AG04449 (cell line): ENCODE measurements at regions not wholly inside any gene's neighbourhood (a gene's known extent, or its start where the extent isn't known, plus 50 kb on each side); places are given as distances from the start of the nearest gene placed in this dataset.

Experiments
- CTCF ChIA-PET: fragments of 350-600 bp; formaldehyde crosslinking; extraction: SDS; loops from one replicate; lab custom pipeline; 2021; ENCODE audit warnings: antibody characterized with exemption; lab: Yijun Ruan, JAX
- POLR2A ChIA-PET: fragments of 400-600, 350-600 bp; formaldehyde crosslinking; extraction: SDS; loops from one replicate; lab custom pipeline; 2020; ENCODE audit warnings: antibody characterized with exemption, inconsistent platforms; lab: Yijun Ruan, JAX
- DNase-seq: peaks from one replicate; pipeline ENCODE4 v3.0.0-alpha.2; 2010; ENCODE audit warnings: low read depth, low spot score
- H3K4me3 ChIP-seq: 2 replicates; pipeline ENCODE4 v1.5.1; 2011; ENCODE audit warnings: low read depth, mild to moderate bottlenecking, control low read depth, low read length
- TF ChIP-seq, protein P1 (sequence below): IDR thresholded peaks from one replicate; pipeline ENCODE4 v1.5.1; 2011; ENCODE audit warnings: mild to moderate bottlenecking, moderate library complexity, low read length, control low read depth, inconsistent platforms; ENCODE audit not compliant: insufficient read depth; ENCODE audit errors: missing control alignments

DNA sequence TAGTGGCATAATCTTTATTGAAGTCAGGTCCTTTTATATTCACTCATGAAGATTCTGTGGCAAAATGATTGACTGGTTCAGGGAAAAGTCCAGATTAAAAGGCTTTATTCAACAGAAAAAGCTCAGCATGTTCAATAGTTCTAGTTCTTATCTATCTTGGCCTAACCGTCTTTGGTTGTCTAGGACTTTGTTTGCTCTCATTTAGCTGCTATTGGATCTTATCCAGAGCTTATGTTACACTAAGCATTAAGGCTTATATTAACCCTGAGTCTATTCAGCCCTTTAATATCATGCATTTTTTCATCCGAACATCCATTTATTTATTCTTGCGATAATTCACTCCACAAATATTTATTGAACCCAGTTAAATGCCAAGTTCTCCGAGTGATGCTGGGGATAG lies 601.0 kb upstream of the SGO1 start:
- DNase-seq = no peak
- no peak overlapping the region for H3K4me3 ChIP-seq
- TF ChIP-seq, protein P1, sequence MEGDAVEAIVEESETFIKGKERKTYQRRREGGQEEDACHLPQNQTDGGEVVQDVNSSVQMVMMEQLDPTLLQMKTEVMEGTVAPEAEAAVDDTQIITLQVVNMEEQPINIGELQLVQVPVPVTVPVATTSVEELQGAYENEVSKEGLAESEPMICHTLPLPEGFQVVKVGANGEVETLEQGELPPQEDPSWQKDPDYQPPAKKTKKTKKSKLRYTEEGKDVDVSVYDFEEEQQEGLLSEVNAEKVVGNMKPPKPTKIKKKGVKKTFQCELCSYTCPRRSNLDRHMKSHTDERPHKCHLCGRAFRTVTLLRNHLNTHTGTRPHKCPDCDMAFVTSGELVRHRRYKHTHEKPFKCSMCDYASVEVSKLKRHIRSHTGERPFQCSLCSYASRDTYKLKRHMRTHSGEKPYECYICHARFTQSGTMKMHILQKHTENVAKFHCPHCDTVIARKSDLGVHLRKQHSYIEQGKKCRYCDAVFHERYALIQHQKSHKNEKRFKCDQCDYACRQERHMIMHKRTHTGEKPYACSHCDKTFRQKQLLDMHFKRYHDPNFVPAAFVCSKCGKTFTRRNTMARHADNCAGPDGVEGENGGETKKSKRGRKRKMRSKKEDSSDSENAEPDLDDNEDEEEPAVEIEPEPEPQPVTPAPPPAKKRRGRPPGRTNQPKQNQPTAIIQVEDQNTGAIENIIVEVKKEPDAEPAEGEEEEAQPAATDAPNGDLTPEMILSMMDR = no peak
- POLR2A ChIA-PET = no interaction called here
- CTCF ChIA-PET = no interaction called here

DNA sequence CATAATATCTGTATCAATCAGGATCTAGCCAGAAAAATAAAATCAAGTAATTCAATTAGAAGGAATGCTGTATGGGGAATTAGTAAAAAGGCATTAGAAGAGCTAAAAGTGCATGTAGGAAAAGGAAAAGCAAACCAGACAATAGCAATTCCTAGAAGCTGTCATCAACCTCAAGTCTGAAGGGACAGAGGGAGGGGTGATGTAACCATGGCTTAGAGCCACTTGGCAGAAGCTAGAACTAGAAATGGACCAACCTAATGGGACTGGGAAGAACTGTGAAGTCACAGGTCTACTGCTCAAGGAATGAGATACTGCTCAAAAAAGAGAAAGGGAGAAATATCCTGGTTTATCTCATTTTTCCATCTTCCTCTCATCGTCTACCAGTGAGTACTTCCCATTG lies 590.7 kb upstream of the SGO1 start:
- TF ChIP-seq, protein P1 = no peak
- CTCF ChIA-PET = interaction anchor here (0.6 kb wide), 1 partner anchor 15 kb away, joined by 3 read pairs; no protein-coding TSS in a partner anchor
- POLR2A ChIA-PET = no interaction called here
- no peak overlapping the region for H3K4me3 ChIP-seq
- DNase-seq = no peak

DNA sequence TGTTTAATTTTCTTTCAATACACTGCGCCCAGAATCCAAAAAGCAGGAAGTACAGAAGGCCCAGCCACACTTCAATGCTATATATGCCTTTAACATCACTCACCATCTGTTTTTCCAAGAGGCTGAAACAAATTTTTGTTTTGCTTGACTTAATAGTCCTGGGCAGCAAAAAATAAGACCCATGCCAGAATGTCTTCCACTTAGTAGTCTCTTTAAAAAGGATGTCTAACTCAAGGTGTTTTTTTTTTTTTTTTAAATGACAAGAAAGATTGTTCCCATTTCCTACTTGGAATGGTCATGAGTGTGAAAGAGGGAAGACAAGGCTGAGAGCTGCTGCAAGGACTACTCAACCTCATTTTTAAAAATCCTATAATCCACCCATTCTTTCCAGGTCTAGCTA lies 590.3 kb upstream of the SGO1 start:
- no peak for DNase-seq
- TF ChIP-seq, protein P1 = no peak
- H3K4me3 ChIP-seq = no peak overlapping the region
- ChIA-PET CTCF (interaction anchor here (0.6 kb wide), 1 partner anchor 15 kb away, joined by 3 read pairs; no protein-coding TSS in a partner anchor), POLR2A (no interaction called here)

DNA sequence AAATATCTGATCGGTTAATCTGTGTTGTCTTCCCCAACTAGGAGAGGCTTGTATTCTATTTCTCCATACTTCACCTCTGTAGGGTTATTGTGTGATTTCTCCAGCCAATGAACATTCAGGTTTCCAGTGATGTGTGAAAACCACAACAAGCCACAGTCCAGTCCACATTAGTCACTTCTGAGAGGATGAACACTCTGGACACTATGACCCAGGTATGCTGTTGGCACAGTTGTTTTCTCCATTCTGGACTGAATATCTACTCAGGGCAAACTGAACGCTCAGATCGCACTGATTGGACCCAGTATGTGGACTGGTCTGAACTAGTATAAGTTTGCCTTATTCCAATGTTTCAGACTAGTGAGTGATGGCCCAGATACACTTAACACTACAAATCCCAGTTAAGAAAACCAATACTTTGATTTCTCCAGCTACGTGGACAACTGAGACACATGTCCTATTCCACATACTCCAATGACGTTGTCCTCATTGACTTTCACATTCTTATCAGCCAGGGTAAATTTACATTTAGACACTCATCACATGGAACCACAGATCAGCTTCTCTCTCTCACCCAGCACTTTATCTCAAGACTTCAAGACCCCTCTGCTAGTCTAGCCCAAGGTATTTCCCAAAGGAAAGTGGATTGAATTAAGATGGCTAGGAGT lies 587.4 kb upstream of the SGO1 start:
- no peak overlapping the region for H3K4me3 ChIP-seq
- TF ChIP-seq, protein P1 = no peak
- ChIA-PET CTCF (no interaction called here), POLR2A (no interaction called here)
- DNase-seq = no peak

DNA sequence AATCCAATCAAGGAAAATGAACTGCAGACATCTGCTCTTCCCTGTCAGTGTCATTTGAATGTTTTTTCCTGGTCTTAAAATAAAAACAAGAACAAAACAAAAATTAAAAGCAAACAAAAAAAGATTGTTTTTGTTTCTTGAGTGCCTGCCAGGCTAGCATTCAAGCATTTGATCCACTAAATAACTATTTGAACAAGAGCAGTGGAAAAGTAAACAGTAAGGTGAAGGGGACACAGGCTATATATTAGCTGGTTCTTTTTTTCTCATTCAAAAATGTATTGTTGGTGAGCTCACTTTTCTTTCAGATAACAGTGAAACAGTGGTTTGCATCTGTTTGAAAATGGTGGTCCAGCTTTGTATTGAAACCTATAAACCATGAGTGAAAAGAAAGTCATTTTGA lies 586.9 kb upstream of the SGO1 start:
- CTCF ChIA-PET = no interaction called here

DNA sequence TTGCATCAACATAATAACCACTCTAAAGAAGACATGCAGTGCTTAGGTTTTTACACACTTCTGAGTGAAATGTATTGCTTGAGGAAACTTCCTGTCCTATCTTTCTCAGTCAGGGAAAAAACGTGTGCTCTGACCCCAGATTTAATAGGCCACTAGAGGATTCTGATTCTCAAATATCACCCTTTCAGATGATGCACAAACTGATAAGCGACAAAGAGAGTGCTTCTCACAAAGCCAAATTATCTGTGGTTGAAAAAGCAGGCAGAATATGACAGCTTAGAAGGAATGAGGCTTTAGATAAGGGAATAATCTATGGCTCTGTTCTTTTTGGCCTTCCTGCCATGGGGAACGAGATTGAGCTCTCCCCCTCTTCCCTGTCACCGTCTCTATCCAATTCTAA lies 583.4 kb upstream of the SGO1 start:
- no peak overlapping the region for H3K4me3 ChIP-seq
- ChIA-PET POLR2A (no interaction called here), CTCF (no interaction called here)
- no peak for DNase-seq
- TF ChIP-seq, protein P1 = no peak

More for the DNA sequence above, 586.9 kb upstream of the SGO1 start:
- no peak for DNase-seq
- POLR2A ChIA-PET = no interaction called here
- TF ChIP-seq, protein P1 = no peak
- H3K4me3 ChIP-seq = no peak overlapping the region
